H1 (cell line): ENCODE measurements at regions not wholly inside any gene's neighbourhood (a gene's known extent, or its start where the extent isn't known, plus 50 kb on each side); places are given as distances from the start of the nearest gene placed in this dataset.

Experiments
- CTCF ChIA-PET: fragments of 300-600 bp; sonication (Branson Sonifier 250); formaldehyde crosslinking; loops from one replicate; lab custom pipeline; 2021; ENCODE audit not compliant: partially characterized antibody; lab: Charles Lee
- POLR2A ChIA-PET: fragments of 300-600 bp; sonication (Branson Sonifier 250); formaldehyde crosslinking; loops from one replicate; lab custom pipeline; 2021; ENCODE audit warnings: inconsistent platforms; ENCODE audit not compliant: partially characterized antibody; lab: Charles Lee
- DNase-seq, 2 experiments: peaks; one replicate each; pipeline versions ENCODE4 v3.0.0 to v3.0.0-alpha.2; 2010 to 2022; ENCODE audit warnings: low spot score in 2 of 2, low read depth in 1 of 2, mixed read lengths in 1 of 2
- FAIRE-seq: peaks from 2 replicates; lab custom pipeline; 2011; peaks lifted over from hg19 to GRCh38; lab: Jason Lieb, UNC
- H2AFZ ChIP-seq: 2 replicates; pipeline ENCODE4 v1.8.1; 2012; ENCODE audit warnings: low read length, inconsistent platforms
- H2AK5ac ChIP-seq: 2 replicates; pipeline ENCODE4 v1.6.1; 2013; ENCODE audit warnings: low read depth, low read length
- H2BK120ac ChIP-seq: replicated peaks from 2 replicates; pipeline ENCODE3; 2013; ENCODE audit warnings: low read depth, low read length, inconsistent platforms
- H2BK12ac ChIP-seq: 2 replicates; pipeline ENCODE4 v1.6.1; 2013; ENCODE audit warnings: low read depth, low read length
- H2BK15ac ChIP-seq: 2 replicates; pipeline ENCODE4 v1.6.1; 2013; ENCODE audit warnings: low read length
- H2BK20ac ChIP-seq: 2 replicates; pipeline ENCODE4 v1.6.1; 2013; ENCODE audit warnings: low read length
- H2BK5ac ChIP-seq: 2 replicates; pipeline ENCODE4 v1.6.1; 2013; ENCODE audit warnings: low read depth, low read length
- H3K14ac ChIP-seq: 2 replicates; pipeline ENCODE4 v1.6.1; 2013; ENCODE audit warnings: inconsistent platforms; ENCODE audit not compliant: insufficient read length
- H3K18ac ChIP-seq: 2 replicates; pipeline ENCODE4 v1.6.1; 2013; ENCODE audit warnings: low read length; ENCODE audit errors: extremely low read depth
- H3K23ac ChIP-seq: 2 replicates; pipeline ENCODE4 v1.6.1; 2013; ENCODE audit warnings: inconsistent platforms; ENCODE audit not compliant: insufficient read length
- H3K23me2 ChIP-seq: 2 replicates; pipeline ENCODE4 v1.6.1; 2013; ENCODE audit warnings: low read depth, low read length
- H3K27ac ChIP-seq: 2 replicates; pipeline ENCODE4 v1.6.1; 2011; ENCODE audit warnings: low read depth, low read length, inconsistent platforms
- H3K27me3 ChIP-seq, 4 experiments: replicated peaks in 1 of 4; 1 replicate in 1 of 4; 2 replicates in 3 of 4; pipeline versions ENCODE4 v1.6.1 to v1.8.1; 2011 to 2013; ENCODE audit warnings: low read length in 3 of 4, mild to moderate bottlenecking in 3 of 4, inconsistent platforms in 2 of 4, mixed read lengths in 2 of 4, moderate library complexity in 1 of 4; ENCODE audit not compliant: control insufficient read depth in 3 of 4, insufficient read depth in 3 of 4; ENCODE audit errors: extremely low read depth in 1 of 4
- H3K36me3 ChIP-seq, 4 experiments: 2 replicates each; pipeline versions ENCODE4 v1.6.1 to v1.8.1; 2011 to 2013; ENCODE audit warnings: mild to moderate bottlenecking in 4 of 4, low read length in 3 of 4, moderate library complexity in 2 of 4, control low read depth in 1 of 4, inconsistent platforms in 1 of 4; ENCODE audit not compliant: insufficient read depth in 4 of 4, control insufficient read depth in 2 of 4
- H3K4ac ChIP-seq: replicated peaks from 2 replicates; pipeline ENCODE3; 2013; ENCODE audit warnings: low read length, low read depth, mixed read lengths, inconsistent platforms; ENCODE audit not compliant: insufficient read length
- H3K4me1 ChIP-seq, 4 experiments: replicated peaks in 1 of 4; 1 replicate in 1 of 4; 2 replicates in 3 of 4; pipeline versions ENCODE4 v1.6.1 to v1.8.1; 2011 to 2013; ENCODE audit warnings: low read length in 3 of 4, inconsistent platforms in 2 of 4, mixed read lengths in 1 of 4; ENCODE audit not compliant: insufficient read depth in 4 of 4, control insufficient read depth in 3 of 4
- H3K4me2 ChIP-seq, 2 experiments: 2 replicates each; pipeline versions ENCODE4 v1.6.1 to v1.8.1; 2011 to 2013; ENCODE audit warnings: low read depth in 2 of 2, low read length in 2 of 2, control low read depth in 1 of 2, inconsistent platforms in 1 of 2, mild to moderate bottlenecking in 1 of 2; ENCODE audit not compliant: insufficient read depth in 1 of 2
- H3K4me3 ChIP-seq, 4 experiments: fragments of 200-600, 300-600 bp in 1 of 4; sonication (generic), shearing (Covaris generic), sonication (Bioruptor Twin) in 1 of 4; 2 replicates each; pipeline versions ENCODE4 v1.5.1 to v1.8.1; 2011 to 2016; ENCODE audit warnings: low read length in 4 of 4, low read depth in 3 of 4, control low read depth in 2 of 4, inconsistent platforms in 2 of 4, mild to moderate bottlenecking in 2 of 4, mixed read lengths in 1 of 4, moderate library complexity in 1 of 4; ENCODE audit not compliant: insufficient read depth in 2 of 4; ENCODE audit errors: extremely low read depth in 1 of 4
- H3K56ac ChIP-seq: replicated peaks from 2 replicates; pipeline ENCODE3; 2013; ENCODE audit warnings: low read depth, mild to moderate bottlenecking, mixed read lengths, low read length, inconsistent platforms; ENCODE audit not compliant: insufficient read length
- H3K79me1 ChIP-seq: 2 replicates; pipeline ENCODE4 v1.6.1; 2013; ENCODE audit warnings: low read depth, low read length, control low read depth
- H3K79me2 ChIP-seq, 2 experiments: 2 replicates each; pipeline versions ENCODE4 v1.6.1 to v1.8.1; 2012 to 2013; ENCODE audit warnings: low read length in 2 of 2, mild to moderate bottlenecking in 2 of 2, inconsistent platforms in 1 of 2; ENCODE audit not compliant: insufficient read depth in 2 of 2, control insufficient read depth in 1 of 2
- H3K9ac ChIP-seq, 4 experiments: replicated peaks in 1 of 4; 1 replicate in 1 of 4; 2 replicates in 3 of 4; pipeline versions ENCODE4 v1.6.1 to v1.8.1; 2011 to 2013; ENCODE audit warnings: low read depth in 3 of 4, low read length in 3 of 4, control low read depth in 2 of 4, mild to moderate bottlenecking in 2 of 4, moderate library complexity in 2 of 4, inconsistent platforms in 1 of 4; ENCODE audit errors: extremely low read depth in 1 of 4
- H3K9me3 ChIP-seq, 2 experiments: 2 replicates each; pipeline versions ENCODE4 v1.6.1 to v1.8.1; 2012 to 2013; ENCODE audit warnings: mild to moderate bottlenecking in 2 of 2, moderate library complexity in 2 of 2, control low read depth in 1 of 2, inconsistent platforms in 1 of 2, low read depth in 1 of 2, low read length in 1 of 2, mixed read lengths in 1 of 2; ENCODE audit not compliant: insufficient read depth in 2 of 2
- H4K20me1 ChIP-seq, 2 experiments: replicated peaks in 1 of 2; 2 replicates each; pipeline versions ENCODE3 to v1.8.1; 2011 to 2013; ENCODE audit warnings: inconsistent platforms in 2 of 2, low read length in 2 of 2, mild to moderate bottlenecking in 1 of 2; ENCODE audit not compliant: insufficient read depth in 2 of 2, control insufficient read depth in 1 of 2
- H4K5ac ChIP-seq: 2 replicates; pipeline ENCODE4 v1.6.1; 2013; ENCODE audit warnings: low read length, low read depth, mixed read lengths, inconsistent platforms; ENCODE audit not compliant: insufficient read length
- H4K8ac ChIP-seq: 2 replicates; pipeline ENCODE4 v1.8.0; 2013; ENCODE audit warnings: mild to moderate bottlenecking, moderate library complexity, low read length, inconsistent platforms; ENCODE audit not compliant: insufficient read depth; ENCODE audit errors: extremely low read depth
- H4K91ac ChIP-seq: replicated peaks from 2 replicates; pipeline ENCODE3; 2013; ENCODE audit warnings: low read length, mixed read lengths, inconsistent platforms; ENCODE audit not compliant: insufficient read length
- BACH1 ChIP-seq: IDR thresholded peaks from 2 replicates; pipeline ENCODE4 v1.6.1; 2012; ENCODE audit warnings: low read length, improper control_type of control experiment
- EZH2 ChIP-seq: fragments of 200-600 bp; sonication (generic); IDR thresholded peaks from 2 replicates; pipeline ENCODE4 v1.7.1; 2012; ENCODE audit warnings: low read depth, mild to moderate bottlenecking, moderate library complexity, low read length, inconsistent platforms; ENCODE audit not compliant: severe bottlenecking
- HDAC2 ChIP-seq, 2 experiments: fragments of 300-600 bp in 1 of 2; sonication (generic) in 1 of 2; IDR thresholded peaks; 2 replicates each; pipeline ENCODE4 v1.6.1; 2011 to 2012; ENCODE audit warnings: low read depth in 2 of 2, low read length in 2 of 2, mild to moderate bottlenecking in 2 of 2, moderate library complexity in 2 of 2, borderline replicate concordance in 1 of 2, inconsistent platforms in 1 of 2
- POLR2AphosphoS5 ChIP-seq: IDR thresholded peaks from 2 replicates; pipeline ENCODE4 v1.6.1; 2011; ENCODE audit warnings: low read depth, low read length
- SP4 ChIP-seq: IDR thresholded peaks from 2 replicates; pipeline ENCODE4 v1.6.1; 2012; ENCODE audit warnings: low read length, inconsistent platforms
- SRF ChIP-seq: IDR thresholded peaks from 2 replicates; pipeline ENCODE4 v1.6.1; 2011; ENCODE audit warnings: mild to moderate bottlenecking, low read depth, low read length, moderate library complexity
- TAF1 ChIP-seq: IDR thresholded peaks from 2 replicates; pipeline ENCODE4 v1.6.1; 2011; ENCODE audit warnings: mild to moderate bottlenecking, low read depth, low read length
- TAF7 ChIP-seq: optimal IDR thresholded peaks from 2 replicates; pipeline ENCODE3; 2011; ENCODE audit warnings: low read depth, mild to moderate bottlenecking, inconsistent platforms, low read length, moderate library complexity, borderline replicate concordance
- ZNF274 ChIP-seq: IDR thresholded peaks from 2 replicates; pipeline ENCODE4 v1.7.0; 2012; ENCODE audit warnings: low read length, borderline replicate concordance; ENCODE audit errors: extremely low read depth
- WGBS, 2 experiments: shearing (Covaris generic) in 1 of 2; methylation state at CpG; one replicate each; pipeline versions ENCODE4 v1.1.6 to v1.1.7; 2013 to 2015; ENCODE audit warnings: low lambda C conversion rate in 2 of 2, mixed read lengths in 2 of 2, inconsistent platforms in 1 of 2, low coverage in 1 of 2, missing lambda C conversion rate in 1 of 2; ENCODE audit not compliant: insufficient replicate concordance in 2 of 2, insufficient coverage in 1 of 2, insufficient read length in 1 of 2; ENCODE audit errors: extremely low coverage in 1 of 2, missing lambda C conversion rate in 1 of 2; 5-methylcytosine and 5-hydroxymethylcytosine counted together
- TF ChIP-seq, protein P1 (sequence below): IDR thresholded peaks from 2 replicates; pipeline ENCODE4 v1.6.1; 2011; ENCODE audit warnings: low read length, improper control_type of control experiment

DNA sequence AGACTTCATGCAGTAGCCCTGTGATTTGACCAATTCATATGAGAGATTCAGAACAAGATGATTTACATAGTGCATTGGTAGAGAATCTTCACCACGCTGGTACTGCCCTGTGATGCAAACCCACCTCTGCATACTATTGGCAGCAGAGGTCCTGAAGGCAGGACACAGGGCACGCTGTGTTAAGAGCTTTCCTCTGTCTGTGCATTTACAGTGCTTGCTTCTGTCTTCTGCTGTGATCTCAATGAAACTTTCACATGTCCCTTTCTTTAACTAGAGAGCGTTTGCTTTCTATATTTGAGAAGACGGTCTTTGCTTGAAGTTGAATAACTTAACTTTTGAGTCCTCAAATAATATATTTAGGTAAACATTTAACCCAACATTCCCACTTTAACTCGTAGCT lies 219.0 kb upstream of the SPRY2 start:
- Histone ChIP-seq H3K27ac (no peak overlapping the region), H3K4me2 (no peak overlapping the region), H3K23ac (no peak overlapping the region), H2BK120ac (no peak overlapping the region), H2AFZ (no peak overlapping the region), H3K4me1 (no peaks in the 10 kb centered on the region), H2BK12ac (no peak overlapping the region), H3K23me2 (no peaks in the 10 kb centered on the region), H4K91ac (no peak overlapping the region), H4K5ac (no peak overlapping the region), H3K36me3 (no peaks in the 10 kb centered on the region), H4K8ac (no peak overlapping the region), H3K56ac (no peak overlapping the region), H3K14ac (no peak overlapping the region), H2AK5ac (no peak overlapping the region), H3K4ac (no peak overlapping the region), H2BK20ac (no peak overlapping the region), H2BK5ac (no peak overlapping the region), H3K9me3 (no peaks in the 10 kb centered on the region), H3K79me2 (no peaks in the 10 kb centered on the region), H2BK15ac (no peak overlapping the region), H4K20me1 (no peaks in the 10 kb centered on the region), H3K9ac (no peak overlapping the region), H3K4me3 (no peak overlapping the region), H3K79me1 (no peaks in the 10 kb centered on the region), H3K27me3 (no peaks in the 10 kb centered on the region), H3K18ac (no peak overlapping the region)
- FAIRE-seq (no peak), DNase-seq (no peak)
- WGBS, 2 experiments = 82% methylated on average over 5 of the region's 5 CpGs; no CpG with 5 or more reads in 1 of the 2 experiments
- ChIA-PET POLR2A (no interaction called here), CTCF (interaction anchor here (0.6 kb wide), 2 partner anchors 15 to 32 kb away, joined by 4 to 5 read pairs; no protein-coding TSS in a partner anchor)
- no peak for TF ChIP-seq BACH1
- TF ChIP-seq EZH2 = no peak
- TF ChIP-seq, protein P1, sequence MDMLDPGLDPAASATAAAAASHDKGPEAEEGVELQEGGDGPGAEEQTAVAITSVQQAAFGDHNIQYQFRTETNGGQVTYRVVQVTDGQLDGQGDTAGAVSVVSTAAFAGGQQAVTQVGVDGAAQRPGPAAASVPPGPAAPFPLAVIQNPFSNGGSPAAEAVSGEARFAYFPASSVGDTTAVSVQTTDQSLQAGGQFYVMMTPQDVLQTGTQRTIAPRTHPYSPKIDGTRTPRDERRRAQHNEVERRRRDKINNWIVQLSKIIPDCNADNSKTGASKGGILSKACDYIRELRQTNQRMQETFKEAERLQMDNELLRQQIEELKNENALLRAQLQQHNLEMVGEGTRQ = no peak
- TF ChIP-seq TAF7 = no peak
- no peak for TF ChIP-seq TAF1
- no peak for TF ChIP-seq SP4
- TF ChIP-seq SRF = no peak
- TF ChIP-seq HDAC2 (IDR thresholded peaks at IDR 0.05; ENCODE audit: borderline replicate concordance in 1 of 2, low read depth in 2 of 2, low read length in 2 of 2) = no peak
- no peak for TF ChIP-seq ZNF274
- TF ChIP-seq POLR2AphosphoS5 = no peak
